H1 (cell line): ENCODE measurements at regions not wholly inside any gene's neighbourhood (a gene's known extent, or its start where the extent isn't known, plus 50 kb on each side); places are given as distances from the start of the nearest gene placed in this dataset.
A peak's percentile ranks its signal among the peaks of the same experiment; 100 is the strongest.

Experiments used
- CTCF ChIA-PET: fragments of 300-600 bp; sonication (Branson Sonifier 250); formaldehyde crosslinking; loops from one replicate; lab custom pipeline; 2021; ENCODE audit not compliant: partially characterized antibody; lab: Charles Lee
- POLR2A ChIA-PET: fragments of 300-600 bp; sonication (Branson Sonifier 250); formaldehyde crosslinking; loops from one replicate; lab custom pipeline; 2021; ENCODE audit warnings: inconsistent platforms; ENCODE audit not compliant: partially characterized antibody; lab: Charles Lee
- DNase-seq, 2 experiments: peaks; one replicate each; pipeline versions ENCODE4 v3.0.0 to v3.0.0-alpha.2; 2010 to 2022; ENCODE audit warnings: low spot score in 2 of 2, low read depth in 1 of 2, mixed read lengths in 1 of 2
- FAIRE-seq: peaks from 2 replicates; lab custom pipeline; 2011; peaks lifted over from hg19 to GRCh38; lab: Jason Lieb, UNC
- H2AFZ ChIP-seq: 2 replicates; pipeline ENCODE4 v1.8.1; 2012; ENCODE audit warnings: low read length, inconsistent platforms
- H2AK5ac ChIP-seq: 2 replicates; pipeline ENCODE4 v1.6.1; 2013; ENCODE audit warnings: low read depth, low read length
- H2BK120ac ChIP-seq: replicated peaks from 2 replicates; pipeline ENCODE3; 2013; ENCODE audit warnings: low read depth, low read length, inconsistent platforms
- H2BK12ac ChIP-seq: 2 replicates; pipeline ENCODE4 v1.6.1; 2013; ENCODE audit warnings: low read depth, low read length
- H2BK15ac ChIP-seq: 2 replicates; pipeline ENCODE4 v1.6.1; 2013; ENCODE audit warnings: low read length
- H2BK20ac ChIP-seq: 2 replicates; pipeline ENCODE4 v1.6.1; 2013; ENCODE audit warnings: low read length
- H2BK5ac ChIP-seq: 2 replicates; pipeline ENCODE4 v1.6.1; 2013; ENCODE audit warnings: low read depth, low read length
- H3K14ac ChIP-seq: 2 replicates; pipeline ENCODE4 v1.6.1; 2013; ENCODE audit warnings: inconsistent platforms; ENCODE audit not compliant: insufficient read length
- H3K18ac ChIP-seq: 2 replicates; pipeline ENCODE4 v1.6.1; 2013; ENCODE audit warnings: low read length; ENCODE audit errors: extremely low read depth
- H3K23ac ChIP-seq: 2 replicates; pipeline ENCODE4 v1.6.1; 2013; ENCODE audit warnings: inconsistent platforms; ENCODE audit not compliant: insufficient read length
- H3K23me2 ChIP-seq: 2 replicates; pipeline ENCODE4 v1.6.1; 2013; ENCODE audit warnings: low read depth, low read length
- H3K27ac ChIP-seq: 2 replicates; pipeline ENCODE4 v1.6.1; 2011; ENCODE audit warnings: low read depth, low read length, inconsistent platforms
- H3K27me3 ChIP-seq, 4 experiments: replicated peaks in 1 of 4; 1 replicate in 1 of 4; 2 replicates in 3 of 4; pipeline versions ENCODE4 v1.6.1 to v1.8.1; 2011 to 2013; ENCODE audit warnings: low read length in 3 of 4, mild to moderate bottlenecking in 3 of 4, inconsistent platforms in 2 of 4, mixed read lengths in 2 of 4, moderate library complexity in 1 of 4; ENCODE audit not compliant: control insufficient read depth in 3 of 4, insufficient read depth in 3 of 4; ENCODE audit errors: extremely low read depth in 1 of 4
- H3K36me3 ChIP-seq, 4 experiments: 2 replicates each; pipeline versions ENCODE4 v1.6.1 to v1.8.1; 2011 to 2013; ENCODE audit warnings: mild to moderate bottlenecking in 4 of 4, low read length in 3 of 4, moderate library complexity in 2 of 4, control low read depth in 1 of 4, inconsistent platforms in 1 of 4; ENCODE audit not compliant: insufficient read depth in 4 of 4, control insufficient read depth in 2 of 4
- H3K4ac ChIP-seq: replicated peaks from 2 replicates; pipeline ENCODE3; 2013; ENCODE audit warnings: low read length, low read depth, mixed read lengths, inconsistent platforms; ENCODE audit not compliant: insufficient read length
- H3K4me1 ChIP-seq, 4 experiments: replicated peaks in 1 of 4; 1 replicate in 1 of 4; 2 replicates in 3 of 4; pipeline versions ENCODE4 v1.6.1 to v1.8.1; 2011 to 2013; ENCODE audit warnings: low read length in 3 of 4, inconsistent platforms in 2 of 4, mixed read lengths in 1 of 4; ENCODE audit not compliant: insufficient read depth in 4 of 4, control insufficient read depth in 3 of 4
- H3K4me2 ChIP-seq, 2 experiments: 2 replicates each; pipeline versions ENCODE4 v1.6.1 to v1.8.1; 2011 to 2013; ENCODE audit warnings: low read depth in 2 of 2, low read length in 2 of 2, control low read depth in 1 of 2, inconsistent platforms in 1 of 2, mild to moderate bottlenecking in 1 of 2; ENCODE audit not compliant: insufficient read depth in 1 of 2
- H3K4me3 ChIP-seq, 4 experiments: fragments of 200-600, 300-600 bp in 1 of 4; sonication (generic), shearing (Covaris generic), sonication (Bioruptor Twin) in 1 of 4; 2 replicates each; pipeline versions ENCODE4 v1.5.1 to v1.8.1; 2011 to 2016; ENCODE audit warnings: low read length in 4 of 4, low read depth in 3 of 4, control low read depth in 2 of 4, inconsistent platforms in 2 of 4, mild to moderate bottlenecking in 2 of 4, mixed read lengths in 1 of 4, moderate library complexity in 1 of 4; ENCODE audit not compliant: insufficient read depth in 2 of 4; ENCODE audit errors: extremely low read depth in 1 of 4
- H3K56ac ChIP-seq: replicated peaks from 2 replicates; pipeline ENCODE3; 2013; ENCODE audit warnings: low read depth, mild to moderate bottlenecking, mixed read lengths, low read length, inconsistent platforms; ENCODE audit not compliant: insufficient read length
- H3K79me1 ChIP-seq: 2 replicates; pipeline ENCODE4 v1.6.1; 2013; ENCODE audit warnings: low read depth, low read length, control low read depth
- H3K79me2 ChIP-seq, 2 experiments: 2 replicates each; pipeline versions ENCODE4 v1.6.1 to v1.8.1; 2012 to 2013; ENCODE audit warnings: low read length in 2 of 2, mild to moderate bottlenecking in 2 of 2, inconsistent platforms in 1 of 2; ENCODE audit not compliant: insufficient read depth in 2 of 2, control insufficient read depth in 1 of 2
- H3K9ac ChIP-seq, 4 experiments: replicated peaks in 1 of 4; 1 replicate in 1 of 4; 2 replicates in 3 of 4; pipeline versions ENCODE4 v1.6.1 to v1.8.1; 2011 to 2013; ENCODE audit warnings: low read depth in 3 of 4, low read length in 3 of 4, control low read depth in 2 of 4, mild to moderate bottlenecking in 2 of 4, moderate library complexity in 2 of 4, inconsistent platforms in 1 of 4; ENCODE audit errors: extremely low read depth in 1 of 4
- H3K9me3 ChIP-seq, 2 experiments: 2 replicates each; pipeline versions ENCODE4 v1.6.1 to v1.8.1; 2012 to 2013; ENCODE audit warnings: mild to moderate bottlenecking in 2 of 2, moderate library complexity in 2 of 2, control low read depth in 1 of 2, inconsistent platforms in 1 of 2, low read depth in 1 of 2, low read length in 1 of 2, mixed read lengths in 1 of 2; ENCODE audit not compliant: insufficient read depth in 2 of 2
- H4K20me1 ChIP-seq, 2 experiments: replicated peaks in 1 of 2; 2 replicates each; pipeline versions ENCODE3 to v1.8.1; 2011 to 2013; ENCODE audit warnings: inconsistent platforms in 2 of 2, low read length in 2 of 2, mild to moderate bottlenecking in 1 of 2; ENCODE audit not compliant: insufficient read depth in 2 of 2, control insufficient read depth in 1 of 2
- H4K5ac ChIP-seq: 2 replicates; pipeline ENCODE4 v1.6.1; 2013; ENCODE audit warnings: low read length, low read depth, mixed read lengths, inconsistent platforms; ENCODE audit not compliant: insufficient read length
- H4K8ac ChIP-seq: 2 replicates; pipeline ENCODE4 v1.8.0; 2013; ENCODE audit warnings: mild to moderate bottlenecking, moderate library complexity, low read length, inconsistent platforms; ENCODE audit not compliant: insufficient read depth; ENCODE audit errors: extremely low read depth
- H4K91ac ChIP-seq: replicated peaks from 2 replicates; pipeline ENCODE3; 2013; ENCODE audit warnings: low read length, mixed read lengths, inconsistent platforms; ENCODE audit not compliant: insufficient read length
- CTCF ChIP-seq, 3 experiments: IDR thresholded peaks; 1 replicate in 2 of 3; 2 replicates in 1 of 3; pipeline versions ENCODE4 v1.5.1 to v1.6.1; 2011; ENCODE audit warnings: low read length in 3 of 3, mild to moderate bottlenecking in 3 of 3, inconsistent platforms in 2 of 3, low read depth in 1 of 3, moderate library complexity in 1 of 3; ENCODE audit not compliant: insufficient read depth in 1 of 3; ENCODE audit errors: control extremely low read depth in 1 of 3
- MAX ChIP-seq: IDR thresholded peaks from 2 replicates; pipeline ENCODE4 v1.6.1; 2012; ENCODE audit warnings: inconsistent platforms
- RAD21 ChIP-seq, 2 experiments: IDR thresholded peaks in 1 of 2; conservative IDR thresholded peaks in 1 of 2; 2 replicates each; pipeline ENCODE4 v1.6.1; 2011; ENCODE audit warnings: low read depth in 2 of 2, low read length in 2 of 2, improper control_type of control experiment in 1 of 2, inconsistent platforms in 1 of 2, mild to moderate bottlenecking in 1 of 2, moderate library complexity in 1 of 2
- SIRT6 ChIP-seq: IDR thresholded peaks from one replicate; pipeline ENCODE4 v1.7.1; 2012; ENCODE audit warnings: low read length, inconsistent platforms
- USF2 ChIP-seq: IDR thresholded peaks from 2 replicates; pipeline ENCODE4 v1.6.1; 2011; ENCODE audit warnings: low read length, improper control_type of control experiment
- WGBS, 2 experiments: shearing (Covaris generic) in 1 of 2; methylation state at CpG; one replicate each; pipeline versions ENCODE4 v1.1.6 to v1.1.7; 2013 to 2015; ENCODE audit warnings: low lambda C conversion rate in 2 of 2, mixed read lengths in 2 of 2, inconsistent platforms in 1 of 2, low coverage in 1 of 2, missing lambda C conversion rate in 1 of 2; ENCODE audit not compliant: insufficient replicate concordance in 2 of 2, insufficient coverage in 1 of 2, insufficient read length in 1 of 2; ENCODE audit errors: extremely low coverage in 1 of 2, missing lambda C conversion rate in 1 of 2; 5-methylcytosine and 5-hydroxymethylcytosine counted together

- H3K18ac ChIP-seq = no peak overlapping the region; the same call in 1 of the 2 replicates
- H3K79me2 ChIP-seq = no peaks in the 10 kb centered on the region
- no peaks in the 10 kb centered on the region for H3K36me3 ChIP-seq
- no peaks in the 10 kb centered on the region for H3K23me2 ChIP-seq
- no peak overlapping the region for H4K5ac ChIP-seq
- no peak overlapping the region for H3K4ac ChIP-seq
- H3K9me3 ChIP-seq = no peaks in the 10 kb centered on the region
- H2AFZ ChIP-seq = 0 out of 2 replicates have a peak overlapping the region, but pooled peaks have one; percentile 26
- 0 out of 2 replicates have a peak overlapping the region, but pooled peaks have one; percentile 60 for H2AK5ac ChIP-seq
- no peak overlapping the region for H2BK20ac ChIP-seq
- no peaks in the 10 kb centered on the region for H4K20me1 ChIP-seq
- no peak overlapping the region for H2BK5ac ChIP-seq
- no peaks in the 10 kb centered on the region; a peak in 1 of 7 replicates for H3K27me3 ChIP-seq
- H3K4me1 ChIP-seq = peaks cover 0 to 9% (median 0%) of the 10 kb centered on the region in 4 experiments; a peak in 3 of 7 replicates
- H3K4me3 ChIP-seq = no peak overlapping the region
- CTCF ChIA-PET = interaction anchor here (0.6 to 2.8 kb wide), 28 partner anchors 9 to 1326 kb away, joined by 3 to 12 read pairs (median 3); no protein-coding TSS in a partner anchor
- no peak overlapping the region for H4K8ac ChIP-seq
- no peak overlapping the region for H3K14ac ChIP-seq
- peak; percentile 52 for FAIRE-seq
- H4K91ac ChIP-seq = no peak overlapping the region
- H3K23ac ChIP-seq = no peak overlapping the region
- POLR2A ChIA-PET = interaction anchor here (2.5 kb wide), 1 partner anchor 11 kb away, joined by 7 read pairs; no protein-coding TSS in a partner anchor
- peak; percentile 7 to 26; a peak in 1 of 4 replicates for TF ChIP-seq RAD21 (IDR thresholded peaks at IDR 0.05 in 1 of 2, conservative IDR thresholded peaks at IDR 0.05 in 1 of 2; ENCODE audit: low read depth in 2 of 2, low read length in 2 of 2)
- TF ChIP-seq MAX = 0 out of 2 replicates have a peak, but pooled peaks have one; percentile 17
- peak; percentile 37 to 64 (median 63); a peak in 3 of 4 replicates for TF ChIP-seq CTCF (IDR thresholded peaks at IDR 0.05; ENCODE audit: control extremely low read depth in 1 of 3, insufficient read depth in 1 of 3, low read depth in 1 of 3, low read length in 3 of 3)
- TF ChIP-seq SIRT6 = no peak
- peak; percentile 59 for TF ChIP-seq USF2
- TF ChIP-seq, all 59 proteins: peak for 4
- DNase-seq = no peak
- 0 out of 2 replicates have a peak overlapping the region, but pooled peaks have one; percentile 95 for H2BK15ac ChIP-seq
- H3K56ac ChIP-seq = no peak overlapping the region
- H3K4me2 ChIP-seq = no peak overlapping the region
- 85% methylated on average over 5 of the region's 5 CpGs; no CpG with 5 or more reads in 1 of the 2 experiments for WGBS, 2 experiments
- no peak overlapping the region for H3K27ac ChIP-seq
- no peak overlapping the region for H2BK120ac ChIP-seq
- H3K9ac ChIP-seq = no peak overlapping the region
- no peaks in the 10 kb centered on the region for H3K79me1 ChIP-seq
- no peak overlapping the region for H2BK12ac ChIP-seq
These were observed 108.6 kb downstream of the CCT6B start for GRCh38 chr17:34852614-34853013.
